ENCODE measurements at regions not wholly inside any gene's neighbourhood (a gene's known extent, or its start where the extent isn't known, plus 50 kb on each side); places are given as distances from the start of the nearest gene placed in this dataset.

DNA sequence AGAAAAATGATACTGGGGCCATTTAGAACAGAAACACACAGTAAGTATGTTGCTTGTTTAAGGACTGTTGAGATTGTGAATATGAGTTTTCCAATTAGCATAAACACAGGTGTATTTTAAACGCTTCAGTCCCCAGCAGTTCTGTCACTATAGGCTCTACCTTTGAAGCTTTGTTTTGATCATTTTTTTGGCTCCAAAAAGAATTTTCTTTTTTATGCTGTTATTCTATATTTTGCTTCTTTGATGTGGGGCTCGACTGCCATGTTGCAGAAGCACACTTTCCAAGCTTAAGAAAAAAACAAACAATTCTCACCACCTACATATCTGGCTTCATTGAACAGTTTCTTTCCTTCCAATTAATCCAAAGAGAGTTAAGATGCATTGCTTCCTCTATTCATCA lies 131.0 kb upstream of the DMAC1 start:
- DNase-seq (ENCODE audit: low read depth in 1 of 2, low spot score in 2 of 2): no peak
- no peak overlapping the region for H4K5ac ChIP-seq (ENCODE audit: insufficient read length, low read depth, low read length)
- H2BK15ac ChIP-seq (ENCODE audit: low read length): no peak overlapping the region
- no peak overlapping the region for H3K9ac ChIP-seq (replicated peaks in 1 of 4; ENCODE audit: extremely low read depth in 1 of 4, low read depth in 3 of 4, low read length in 3 of 4)
- H3K4me2 ChIP-seq (ENCODE audit: insufficient read depth in 1 of 2, low read depth in 2 of 2, low read length in 2 of 2): no peak overlapping the region
- H3K4me3 ChIP-seq (ENCODE audit: extremely low read depth in 1 of 4, insufficient read depth in 2 of 4, low read depth in 3 of 4, low read length in 4 of 4): no peak overlapping the region
- no peak overlapping the region for H3K56ac ChIP-seq (replicated peaks; ENCODE audit: insufficient read length, low read depth, low read length)
- TF ChIP-seq, protein P1, sequence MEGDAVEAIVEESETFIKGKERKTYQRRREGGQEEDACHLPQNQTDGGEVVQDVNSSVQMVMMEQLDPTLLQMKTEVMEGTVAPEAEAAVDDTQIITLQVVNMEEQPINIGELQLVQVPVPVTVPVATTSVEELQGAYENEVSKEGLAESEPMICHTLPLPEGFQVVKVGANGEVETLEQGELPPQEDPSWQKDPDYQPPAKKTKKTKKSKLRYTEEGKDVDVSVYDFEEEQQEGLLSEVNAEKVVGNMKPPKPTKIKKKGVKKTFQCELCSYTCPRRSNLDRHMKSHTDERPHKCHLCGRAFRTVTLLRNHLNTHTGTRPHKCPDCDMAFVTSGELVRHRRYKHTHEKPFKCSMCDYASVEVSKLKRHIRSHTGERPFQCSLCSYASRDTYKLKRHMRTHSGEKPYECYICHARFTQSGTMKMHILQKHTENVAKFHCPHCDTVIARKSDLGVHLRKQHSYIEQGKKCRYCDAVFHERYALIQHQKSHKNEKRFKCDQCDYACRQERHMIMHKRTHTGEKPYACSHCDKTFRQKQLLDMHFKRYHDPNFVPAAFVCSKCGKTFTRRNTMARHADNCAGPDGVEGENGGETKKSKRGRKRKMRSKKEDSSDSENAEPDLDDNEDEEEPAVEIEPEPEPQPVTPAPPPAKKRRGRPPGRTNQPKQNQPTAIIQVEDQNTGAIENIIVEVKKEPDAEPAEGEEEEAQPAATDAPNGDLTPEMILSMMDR (IDR thresholded peaks at IDR 0.05; ENCODE audit: control extremely low read depth in 1 of 3, insufficient read depth in 1 of 3, low read depth in 1 of 3, low read length in 3 of 3): no peak
- no peak overlapping the region for H4K91ac ChIP-seq (replicated peaks; ENCODE audit: insufficient read length, low read length)
- H3K23ac ChIP-seq (ENCODE audit: insufficient read length): no peak overlapping the region
- ChIA-PET POLR2A (ENCODE audit: partially characterized antibody) (no interaction called here), CTCF (ENCODE audit: partially characterized antibody) (no interaction called here)
- H3K79me1 ChIP-seq (ENCODE audit: low read depth, low read length): no peaks in the 10 kb centered on the region
- H3K79me2 ChIP-seq (ENCODE audit: control insufficient read depth in 1 of 2, insufficient read depth in 2 of 2, low read length in 2 of 2): no peaks in the 10 kb centered on the region
- no peak overlapping the region for H2BK5ac ChIP-seq (ENCODE audit: low read depth, low read length)
- no peaks in the 10 kb centered on the region for H3K23me2 ChIP-seq (ENCODE audit: low read depth, low read length)
- H3K18ac ChIP-seq (ENCODE audit: extremely low read depth, low read length): no peak overlapping the region
- no peak overlapping the region for H2BK120ac ChIP-seq (replicated peaks; ENCODE audit: low read depth, low read length)
- no peak overlapping the region for H3K4ac ChIP-seq (replicated peaks; ENCODE audit: insufficient read length, low read depth, low read length)
- WGBS, 2 experiments (ENCODE audit: extremely low coverage in 1 of 2, insufficient coverage in 1 of 2, insufficient read length in 1 of 2, insufficient replicate concordance in 2 of 2, low coverage in 1 of 2, low lambda C conversion rate in 2 of 2, missing lambda C conversion rate in 1 of 2): 88% methylated on average over 2 of the region's 2 CpGs; no CpG with 5 or more reads in 1 of the 2 experiments
- FAIRE-seq: no peak
- no peak overlapping the region for H4K8ac ChIP-seq (ENCODE audit: extremely low read depth, insufficient read depth, low read length)
- no peaks in the 10 kb centered on the region for H3K36me3 ChIP-seq (ENCODE audit: control insufficient read depth in 2 of 4, insufficient read depth in 4 of 4, low read length in 3 of 4)
- no peak overlapping the region for H2BK12ac ChIP-seq (ENCODE audit: low read depth, low read length)
- no peaks in the 10 kb centered on the region for H3K9me3 ChIP-seq (ENCODE audit: insufficient read depth in 2 of 2, low read depth in 1 of 2, low read length in 1 of 2)
- no peaks in the 10 kb centered on the region for H4K20me1 ChIP-seq (replicated peaks in 1 of 2; ENCODE audit: control insufficient read depth in 1 of 2, insufficient read depth in 2 of 2, low read length in 2 of 2)
- no peak overlapping the region for H2AFZ ChIP-seq (ENCODE audit: low read length)
- H2AK5ac ChIP-seq (ENCODE audit: low read depth, low read length): no peak overlapping the region
- H3K4me1 ChIP-seq (replicated peaks in 1 of 4; ENCODE audit: control insufficient read depth in 3 of 4, insufficient read depth in 4 of 4, low read length in 3 of 4): no peaks in the 10 kb centered on the region
- H3K27ac ChIP-seq (ENCODE audit: low read depth, low read length): no peak overlapping the region
- no peaks in the 10 kb centered on the region for H3K27me3 ChIP-seq (replicated peaks in 1 of 4; ENCODE audit: control insufficient read depth in 3 of 4, extremely low read depth in 1 of 4, insufficient read depth in 3 of 4, low read length in 3 of 4)
- H3K14ac ChIP-seq (ENCODE audit: insufficient read length): no peak overlapping the region
- no peak overlapping the region for H2BK20ac ChIP-seq (ENCODE audit: low read length)
